Left ventricle myocardium superior (tissue), 1 donor: ENCODE measurements at regions not wholly inside any gene's neighbourhood (a gene's known extent, or its start where the extent isn't known, plus 50 kb on each side); places are given as distances from the start of the nearest gene placed in this dataset.
"Not testable (repeated sequence)": the region's sequence is repeated elsewhere in the genome, so short reads cannot be mapped to it uniquely, and the experiment has no call there.

Experiments
- ATAC-seq: fragments of 200-7000 bp; cut with Tn5 transposase; one replicate; pipeline ENCODE4 v1.9.1; 2020; ENCODE audit warnings: mild to moderate bottlenecking, moderate library complexity
- DNase-seq: peaks from one replicate; pipeline ENCODE4 v3.0.0-alpha.2; 2020
- intact Hi-C: fragments of 100-400 bp; cut with micrococcal nuclease; formaldehyde crosslinking; loops from one replicate; pipeline ENCODE4 v1.11.0; 2022
- donor health status: DM: no; HTN: yes; CAD: no; lungs with severe emphysema.

GRCh38 chr10:45564303-45564959 lies 108.1 kb downstream of the ZFAND4 start:
- intact Hi-C loops, result no loop called here
- DNase-seq (no peak), ATAC-seq (no peak)

- DNase-seq (no peak), ATAC-seq (no peak)
- intact Hi-C loops, result no loop called here
These were observed 110.6 kb downstream of the ZFAND4 start for GRCh38 chr10:45561952-45562351.

- intact Hi-C loops, result no loop called here
- no peak for ATAC-seq
- DNase-seq, result no peak
These were observed 112.3 kb downstream of the ZFAND4 start for GRCh38 chr10:45560262-45560661.

- intact Hi-C loops, result no loop called here
- DNase-seq, result no peak
- no peak for ATAC-seq
These were observed 114.1 kb downstream of the ZFAND4 start for GRCh38 chr10:45558425-45558824.

- peak; percentile 31 for ATAC-seq
- DNase-seq, result no peak
- intact Hi-C loops, result no loop called here
These were observed 115.2 kb downstream of the ZFAND4 start for GRCh38 chr10:45557275-45557905.

- no peak for DNase-seq
- intact Hi-C loops, result no loop called here
- no peak for ATAC-seq
These were observed 116.8 kb downstream of the ZFAND4 start for GRCh38 chr10:45555795-45556194.

GRCh38 chr10:45555332-45555731 lies 117.2 kb downstream of the ZFAND4 start:
- ATAC-seq, DNase-seq, intact Hi-C loops: not testable (repeated sequence)

- no peak for ATAC-seq
- intact Hi-C loops, result no loop called here
- no peak for DNase-seq
These were observed 119.0 kb downstream of the ZFAND4 start for GRCh38 chr10:45553613-45554012.

- DNase-seq (no peak), ATAC-seq (no peak)
- intact Hi-C loops, result no loop called here
These were observed 119.4 kb downstream of the ZFAND4 start for GRCh38 chr10:45553155-45553554.

GRCh38 chr10:45552476-45552875 lies 120.1 kb downstream of the ZFAND4 start:
- intact Hi-C loops, result no loop called here
- no peak for ATAC-seq
- no peak for DNase-seq

- DNase-seq (no peak), ATAC-seq (no peak)
- intact Hi-C loops, result no loop called here
These were observed 121.4 kb downstream of the ZFAND4 start for GRCh38 chr10:45550903-45551786.

- ATAC-seq, result no peak
- intact Hi-C loops, result no loop called here
These were observed 124.5 kb downstream of the ZFAND4 start for GRCh38 chr10:45548068-45548467.

GRCh38 chr10:45547207-45547606 lies 125.4 kb downstream of the ZFAND4 start:
- DNase-seq (no peak), ATAC-seq (no peak)
- intact Hi-C loops, result no loop called here

More at GRCh38 chr10:45548068-45548467, 124.5 kb downstream of the ZFAND4 start:
- no peak for DNase-seq

- ATAC-seq, result no peak
- DNase-seq, result no peak
- intact Hi-C loops, result no loop called here
These were observed 127.4 kb downstream of the ZFAND4 start for GRCh38 chr10:45545150-45545549.

GRCh38 chr10:45544191-45544590 lies 128.4 kb downstream of the ZFAND4 start:
- ATAC-seq, result no peak
- intact Hi-C loops, result no loop called here
- DNase-seq, result no peak

GRCh38 chr10:45541032-45541431 lies 131.5 kb downstream of the ZFAND4 start:
- intact Hi-C loops, DNase-seq, ATAC-seq: not testable (repeated sequence)

- DNase-seq, ATAC-seq, intact Hi-C loops: not testable (repeated sequence)
These were observed 132.0 kb downstream of the ZFAND4 start for GRCh38 chr10:45540589-45540988.

- DNase-seq, intact Hi-C loops, ATAC-seq: not testable (repeated sequence)
These were observed 133.0 kb downstream of the ZFAND4 start for GRCh38 chr10:45539569-45539968.

GRCh38 chr10:45534572-45534971 lies 138.0 kb downstream of the ZFAND4 start:
- DNase-seq (no peak), ATAC-seq (no peak)
- intact Hi-C loops, result no loop called here

- intact Hi-C loops, result no loop called here
- DNase-seq, result no peak
- ATAC-seq, result no peak
These were observed 140.1 kb downstream of the ZFAND4 start for GRCh38 chr10:45532480-45532879.
